ENCODE measurements at regions not wholly inside any gene's neighbourhood (a gene's known extent, or its start where the extent isn't known, plus 50 kb on each side); places are given as distances from the start of the nearest gene placed in this dataset.

GRCh38 chr14:41037388-41037787 is 569.3 kb upstream of the LRFN5 start:
- DNase-seq (ENCODE audit: low spot score) (no peak), ATAC-seq (ENCODE audit: low FRiP score) (no peak)
- no peak for TF ChIP-seq CTCF (IDR thresholded peaks at IDR 0.05)

- DNase-seq (ENCODE audit: low spot score) (no peak), ATAC-seq (ENCODE audit: low FRiP score) (no peak)
- no peak for TF ChIP-seq CTCF (IDR thresholded peaks at IDR 0.05)
Measured at GRCh38 chr14:41034969-41035368, 571.7 kb upstream of the LRFN5 start.

GRCh38 chr14:41022932-41023331 is 583.7 kb upstream of the LRFN5 start:
- no peak for DNase-seq (ENCODE audit: low spot score)
- ATAC-seq (ENCODE audit: low FRiP score) = no peak
- TF ChIP-seq CTCF (IDR thresholded peaks at IDR 0.05) = no peak

GRCh38 chr14:41016213-41016612 is 590.5 kb upstream of the LRFN5 start:
- DNase-seq (ENCODE audit: low spot score) = no peak
- ATAC-seq (ENCODE audit: low FRiP score) = no peak
- no peak for TF ChIP-seq CTCF (IDR thresholded peaks at IDR 0.05)

GRCh38 chr14:41000350-41000749 is 606.3 kb upstream of the LRFN5 start:
- no peak for ATAC-seq (ENCODE audit: low FRiP score)
- no peak for TF ChIP-seq CTCF (IDR thresholded peaks at IDR 0.05)
- no peak for DNase-seq (ENCODE audit: low spot score)

- ATAC-seq (ENCODE audit: low FRiP score) (no peak), DNase-seq (ENCODE audit: low spot score) (no peak)
- no peak for TF ChIP-seq CTCF (IDR thresholded peaks at IDR 0.05)
Measured at GRCh38 chr14:40989260-40989659, 617.4 kb upstream of the LRFN5 start.

- TF ChIP-seq CTCF (IDR thresholded peaks at IDR 0.05) = no peak
- DNase-seq (ENCODE audit: low spot score) (no peak), ATAC-seq (ENCODE audit: low FRiP score) (no peak)
Measured at GRCh38 chr14:40987481-40987880, 619.2 kb upstream of the LRFN5 start.
